ENCODE measurements at regions not wholly inside any gene's neighbourhood (a gene's known extent, or its start where the extent isn't known, plus 50 kb on each side); places are given as distances from the start of the nearest gene placed in this dataset.

DNA sequence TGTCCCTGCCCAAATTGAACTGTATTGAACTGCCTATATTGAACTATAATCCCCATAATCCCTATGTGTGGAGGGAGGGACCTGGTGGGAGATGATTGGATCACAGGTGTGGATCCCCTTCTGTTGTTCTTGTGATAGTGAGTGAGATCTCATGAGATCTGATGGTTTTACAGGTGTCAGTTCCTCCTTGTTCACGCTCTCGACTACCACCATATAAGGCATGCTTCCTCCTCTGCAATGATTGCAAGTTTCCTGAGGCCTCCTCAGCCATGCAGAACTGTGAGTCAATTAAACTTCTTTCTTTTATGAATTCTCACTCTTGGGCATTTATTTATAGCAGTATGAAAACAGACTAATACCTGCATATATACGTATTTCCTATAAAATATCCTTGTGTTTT is 206.5 kb upstream of the PDGFD start:
- no TSS peak for BruUV-seq (replicated peaks)
- Histone ChIP-seq H3F3A (ENCODE audit: low read length, unreplicated experiment) (no peaks in the 10 kb centered on the region), H3K4me1 (ENCODE audit: insufficient read depth, low read length) (no peaks in the 10 kb centered on the region), H2AFZ (ENCODE audit: low read length) (no peak overlapping the region), H3K4me2 (ENCODE audit: low read length) (no peak overlapping the region), H3K27me3 (ENCODE audit: low read length) (no peaks in the 10 kb centered on the region), H3K4me3 (ENCODE audit: low read length) (no peak overlapping the region), H3K9me2 (replicated peaks; ENCODE audit: low read length) (no peaks in the 10 kb centered on the region), H3K79me2 (ENCODE audit: low read length) (no peaks in the 10 kb centered on the region), H3K9ac (ENCODE audit: low read length) (no peak overlapping the region), H3K27ac (ENCODE audit: low read length) (no peak overlapping the region), H3K9me3 (ENCODE audit: low read length) (no peaks in the 10 kb centered on the region), H4K20me1 (ENCODE audit: low read length) (no peaks in the 10 kb centered on the region), H3K36me3 (ENCODE audit: low read depth, low read length) (no peaks in the 10 kb centered on the region)
- CTCF ChIA-PET = no interaction called here
- POLR2A ChIA-PET (ENCODE audit: unreplicated experiment) = no interaction called here
- no peak for DNase-seq
- TF ChIP-seq CTCF (conservative IDR thresholded peaks at IDR 0.05; ENCODE audit: low read depth, low read length) (no peak), EZH2phosphoT487 (IDR thresholded peaks at IDR 0.05; ENCODE audit: borderline replicate concordance, low read length) (no peak), EZH2 (IDR thresholded peaks at IDR 0.05; ENCODE audit: low read length, unreplicated experiment) (no peak)
- intact Hi-C loops (cut with micrococcal nuclease) = no loop called here
- no peak for ATAC-seq

- Histone ChIP-seq H3F3A (ENCODE audit: low read length, unreplicated experiment) (no peaks in the 10 kb centered on the region), H3K9ac (ENCODE audit: low read length) (no peak overlapping the region), H4K20me1 (ENCODE audit: low read length) (no peaks in the 10 kb centered on the region), H3K9me2 (replicated peaks; ENCODE audit: low read length) (no peaks in the 10 kb centered on the region), H3K4me2 (ENCODE audit: low read length) (no peak overlapping the region), H3K9me3 (ENCODE audit: low read length) (no peaks in the 10 kb centered on the region), H3K4me1 (ENCODE audit: insufficient read depth, low read length) (no peaks in the 10 kb centered on the region), H3K27ac (ENCODE audit: low read length) (no peak overlapping the region), H3K27me3 (ENCODE audit: low read length) (no peaks in the 10 kb centered on the region), H3K4me3 (ENCODE audit: low read length) (no peak overlapping the region), H3K79me2 (ENCODE audit: low read length) (no peaks in the 10 kb centered on the region), H3K36me3 (ENCODE audit: low read depth, low read length) (no peaks in the 10 kb centered on the region), H2AFZ (ENCODE audit: low read length) (0 out of 2 replicates have a peak overlapping the region, but pooled peaks have one; percentile 28)
- POLR2A ChIA-PET (ENCODE audit: unreplicated experiment) = no interaction called here
- no TSS peak for BruUV-seq (replicated peaks)
- intact Hi-C loops (cut with micrococcal nuclease) = no loop called here
- no peak for DNase-seq
- ATAC-seq = no peak
- no peak for TF ChIP-seq CTCF (conservative IDR thresholded peaks at IDR 0.05; ENCODE audit: low read depth, low read length)
- TF ChIP-seq EZH2 (IDR thresholded peaks at IDR 0.05; ENCODE audit: low read length, unreplicated experiment) = no peak
- no peak for TF ChIP-seq EZH2phosphoT487 (IDR thresholded peaks at IDR 0.05; ENCODE audit: borderline replicate concordance, low read length)
- CTCF ChIA-PET = no interaction called here
Observed at GRCh38 chr11:104369761-104370160, 205.8 kb upstream of the PDGFD start.

DNA sequence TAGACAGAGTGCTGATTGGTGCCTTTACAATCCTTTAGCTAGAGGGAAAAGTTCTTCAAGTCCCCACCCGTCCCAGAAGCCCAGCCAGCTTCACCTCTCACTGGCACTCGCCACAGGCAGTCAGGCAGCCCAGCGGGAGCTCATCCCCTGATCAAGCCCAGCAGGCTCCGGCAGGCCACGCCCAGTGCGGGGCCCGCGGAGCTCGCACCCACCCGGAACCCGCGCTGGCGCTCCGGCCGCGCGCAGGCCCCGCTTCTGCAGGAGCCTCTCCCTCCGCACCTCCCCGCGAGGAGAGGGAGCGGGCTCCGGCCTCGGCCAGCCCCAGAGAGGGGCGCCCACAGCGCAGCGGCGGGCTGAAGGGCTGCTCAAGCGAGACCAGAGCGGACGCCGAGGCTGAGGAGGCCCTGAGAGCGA is 202.4 kb upstream of the PDGFD start:
- Histone ChIP-seq H3K27ac (ENCODE audit: low read length) (no peak overlapping the region), H3K36me3 (ENCODE audit: low read depth, low read length) (no peaks in the 10 kb centered on the region), H3K4me3 (ENCODE audit: low read length) (no peak overlapping the region), H3K4me2 (ENCODE audit: low read length) (no peak overlapping the region), H3K9ac (ENCODE audit: low read length) (no peak overlapping the region), H3F3A (ENCODE audit: low read length, unreplicated experiment) (no peaks in the 10 kb centered on the region), H3K79me2 (ENCODE audit: low read length) (no peaks in the 10 kb centered on the region), H3K9me3 (ENCODE audit: low read length) (no peaks in the 10 kb centered on the region), H3K9me2 (replicated peaks; ENCODE audit: low read length) (no peaks in the 10 kb centered on the region), H3K27me3 (ENCODE audit: low read length) (no peaks in the 10 kb centered on the region), H4K20me1 (ENCODE audit: low read length) (no peaks in the 10 kb centered on the region), H2AFZ (ENCODE audit: low read length) (no peak overlapping the region), H3K4me1 (ENCODE audit: insufficient read depth, low read length) (no peaks in the 10 kb centered on the region)
- BruUV-seq (replicated peaks) = no TSS peak
- ChIA-PET POLR2A (ENCODE audit: unreplicated experiment) (no interaction called here), CTCF (no interaction called here)
- TF ChIP-seq EZH2phosphoT487 (IDR thresholded peaks at IDR 0.05; ENCODE audit: borderline replicate concordance, low read length) (no peak), CTCF (conservative IDR thresholded peaks at IDR 0.05; ENCODE audit: low read depth, low read length) (no peak), EZH2 (IDR thresholded peaks at IDR 0.05; ENCODE audit: low read length, unreplicated experiment) (no peak)
- DNase-seq (no peak), ATAC-seq (no peak)
- intact Hi-C loops (cut with micrococcal nuclease) = no loop called here

Data from PC-3 (cell line).